ENCODE measurements at regions not wholly inside any gene's neighbourhood (a gene's known extent, or its start where the extent isn't known, plus 50 kb on each side); places are given as distances from the start of the nearest gene placed in this dataset.

GRCh38 chr6:27176523-27177484 is 70.7 kb upstream of the PRSS16 start:
- no peak for TF ChIP-seq POLR2A (IDR thresholded peaks at IDR 0.05)
- TF ChIP-seq, protein P1, sequence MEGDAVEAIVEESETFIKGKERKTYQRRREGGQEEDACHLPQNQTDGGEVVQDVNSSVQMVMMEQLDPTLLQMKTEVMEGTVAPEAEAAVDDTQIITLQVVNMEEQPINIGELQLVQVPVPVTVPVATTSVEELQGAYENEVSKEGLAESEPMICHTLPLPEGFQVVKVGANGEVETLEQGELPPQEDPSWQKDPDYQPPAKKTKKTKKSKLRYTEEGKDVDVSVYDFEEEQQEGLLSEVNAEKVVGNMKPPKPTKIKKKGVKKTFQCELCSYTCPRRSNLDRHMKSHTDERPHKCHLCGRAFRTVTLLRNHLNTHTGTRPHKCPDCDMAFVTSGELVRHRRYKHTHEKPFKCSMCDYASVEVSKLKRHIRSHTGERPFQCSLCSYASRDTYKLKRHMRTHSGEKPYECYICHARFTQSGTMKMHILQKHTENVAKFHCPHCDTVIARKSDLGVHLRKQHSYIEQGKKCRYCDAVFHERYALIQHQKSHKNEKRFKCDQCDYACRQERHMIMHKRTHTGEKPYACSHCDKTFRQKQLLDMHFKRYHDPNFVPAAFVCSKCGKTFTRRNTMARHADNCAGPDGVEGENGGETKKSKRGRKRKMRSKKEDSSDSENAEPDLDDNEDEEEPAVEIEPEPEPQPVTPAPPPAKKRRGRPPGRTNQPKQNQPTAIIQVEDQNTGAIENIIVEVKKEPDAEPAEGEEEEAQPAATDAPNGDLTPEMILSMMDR (IDR thresholded peaks at IDR 0.05), result no peak

Measured in ovary (tissue), 3 donors.